KMS-11 (cell line): ENCODE measurements at regions not wholly inside any gene's neighbourhood (a gene's known extent, or its start where the extent isn't known, plus 50 kb on each side); places are given as distances from the start of the nearest gene placed in this dataset.

Experiments used
- H2AFZ ChIP-seq: fragments of 200-600 bp; sonication (generic); 2 replicates; pipeline ENCODE4 v1.6.1; 2016; ENCODE audit warnings: antibody characterized with exemption, mixed run types, low read depth
- H3K27ac ChIP-seq: fragments of 200-600 bp; sonication (generic); 2 replicates; pipeline ENCODE4 v1.6.1; 2016; ENCODE audit warnings: mild to moderate bottlenecking, mixed run types
- H3K27me3 ChIP-seq: fragments of 200-600 bp; sonication (generic); 2 replicates; pipeline ENCODE4 v1.6.1; 2017; ENCODE audit warnings: mild to moderate bottlenecking, low read depth, mixed run types, moderate library complexity; ENCODE audit not compliant: insufficient read depth
- H3K36me3 ChIP-seq: fragments of 200-600 bp; sonication (generic); 2 replicates; pipeline ENCODE4 v1.6.1; 2017; ENCODE audit warnings: mild to moderate bottlenecking, mixed run types; ENCODE audit not compliant: insufficient read depth
- H3K4me1 ChIP-seq: fragments of 200-600 bp; sonication (generic); 2 replicates; pipeline ENCODE4 v1.6.1; 2016; ENCODE audit warnings: mild to moderate bottlenecking, low read depth, mixed run types; ENCODE audit not compliant: poor library complexity, severe bottlenecking
- H3K4me2 ChIP-seq: fragments of 200-600 bp; sonication (generic); 2 replicates; pipeline ENCODE4 v1.7.0; 2016; ENCODE audit warnings: mild to moderate bottlenecking, mixed run types
- H3K4me3 ChIP-seq: fragments of 200-600 bp; sonication (generic); IDR thresholded peaks from 2 replicates; pipeline ENCODE4 v1.6.1; 2017; ENCODE audit warnings: low read depth, low read length, mixed read lengths; ENCODE audit not compliant: insufficient read depth
- H3K79me2 ChIP-seq: fragments of 200-600 bp; sonication (generic); 2 replicates; pipeline ENCODE4 v1.6.1; 2016; ENCODE audit warnings: low read depth, mixed run types; ENCODE audit not compliant: insufficient read depth
- H3K9ac ChIP-seq: fragments of 200-600 bp; sonication (generic); 2 replicates; pipeline ENCODE4 v1.6.1; 2016; ENCODE audit warnings: mild to moderate bottlenecking, mixed run types
- H4K20me1 ChIP-seq: fragments of 200-600 bp; sonication (generic); 2 replicates; pipeline ENCODE4 v1.6.1; 2016; ENCODE audit warnings: mild to moderate bottlenecking, mixed run types; ENCODE audit not compliant: insufficient read depth
- TF ChIP-seq, protein P1 (sequence below): fragments of 200-600 bp; sonication (generic); conservative IDR thresholded peaks from 2 replicates; pipeline ENCODE4 v1.6.1; 2017; ENCODE audit warnings: low read depth, mild to moderate bottlenecking, antibody characterized with exemption, low read length, moderate library complexity, mixed read lengths

DNA sequence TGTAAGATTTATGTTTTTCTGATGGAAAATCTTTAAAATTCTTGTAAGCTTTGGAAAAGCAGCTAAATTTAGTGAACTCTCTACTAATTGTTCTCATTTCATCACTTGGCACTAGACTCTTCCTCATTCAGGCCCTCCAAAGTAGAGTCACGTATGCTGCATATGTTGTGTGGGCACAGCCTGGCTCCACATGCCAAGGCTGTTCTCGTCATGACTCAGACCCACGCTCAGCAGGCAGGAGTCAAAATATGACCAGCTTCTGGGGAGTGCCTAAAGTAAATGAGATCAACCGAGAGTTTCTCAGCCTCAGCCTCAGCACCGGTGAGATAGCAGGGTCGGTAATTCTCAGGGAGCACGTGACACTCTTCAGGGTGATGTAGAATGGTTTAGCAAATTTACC, 1672.9 kb downstream of the REEP3 start:
- TF ChIP-seq, protein P1, sequence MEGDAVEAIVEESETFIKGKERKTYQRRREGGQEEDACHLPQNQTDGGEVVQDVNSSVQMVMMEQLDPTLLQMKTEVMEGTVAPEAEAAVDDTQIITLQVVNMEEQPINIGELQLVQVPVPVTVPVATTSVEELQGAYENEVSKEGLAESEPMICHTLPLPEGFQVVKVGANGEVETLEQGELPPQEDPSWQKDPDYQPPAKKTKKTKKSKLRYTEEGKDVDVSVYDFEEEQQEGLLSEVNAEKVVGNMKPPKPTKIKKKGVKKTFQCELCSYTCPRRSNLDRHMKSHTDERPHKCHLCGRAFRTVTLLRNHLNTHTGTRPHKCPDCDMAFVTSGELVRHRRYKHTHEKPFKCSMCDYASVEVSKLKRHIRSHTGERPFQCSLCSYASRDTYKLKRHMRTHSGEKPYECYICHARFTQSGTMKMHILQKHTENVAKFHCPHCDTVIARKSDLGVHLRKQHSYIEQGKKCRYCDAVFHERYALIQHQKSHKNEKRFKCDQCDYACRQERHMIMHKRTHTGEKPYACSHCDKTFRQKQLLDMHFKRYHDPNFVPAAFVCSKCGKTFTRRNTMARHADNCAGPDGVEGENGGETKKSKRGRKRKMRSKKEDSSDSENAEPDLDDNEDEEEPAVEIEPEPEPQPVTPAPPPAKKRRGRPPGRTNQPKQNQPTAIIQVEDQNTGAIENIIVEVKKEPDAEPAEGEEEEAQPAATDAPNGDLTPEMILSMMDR = no peak
- Histone ChIP-seq H3K79me2 (no peaks in the 10 kb centered on the region), H4K20me1 (no peaks in the 10 kb centered on the region), H3K4me1 (no peaks in the 10 kb centered on the region), H3K4me3 (no peak overlapping the region), H3K36me3 (no peaks in the 10 kb centered on the region), H2AFZ (no peak overlapping the region), H3K27ac (no peak overlapping the region), H3K9ac (no peak overlapping the region), H3K4me2 (no peak overlapping the region), H3K27me3 (no peaks in the 10 kb centered on the region)

DNA sequence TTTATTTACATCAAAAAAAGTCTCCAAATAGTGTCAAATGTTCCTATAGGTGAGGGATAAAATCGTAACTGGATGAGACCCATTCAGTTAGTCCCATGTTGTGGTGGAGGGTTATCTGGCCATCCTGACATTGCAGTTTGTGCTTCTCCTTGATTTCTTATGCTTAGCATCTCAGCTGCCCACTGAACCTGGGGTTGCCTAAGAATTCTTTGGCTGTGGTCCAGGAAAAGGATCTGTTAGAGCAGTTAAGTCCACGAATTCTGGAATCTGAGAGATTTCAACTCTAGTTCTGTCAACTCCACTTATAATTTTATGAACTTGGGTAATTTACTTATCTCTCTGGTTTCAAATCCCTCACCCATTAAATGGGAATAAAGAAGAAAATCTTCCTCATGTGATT, 1673.4 kb downstream of the REEP3 start:
- H3K4me2 ChIP-seq = no peak overlapping the region
- no peaks in the 10 kb centered on the region for H3K27me3 ChIP-seq
- H3K36me3 ChIP-seq = no peaks in the 10 kb centered on the region
- no peak overlapping the region for H3K9ac ChIP-seq
- H4K20me1 ChIP-seq = no peaks in the 10 kb centered on the region
- no peaks in the 10 kb centered on the region for H3K4me1 ChIP-seq
- TF ChIP-seq, protein P1 = no peak
- no peak overlapping the region for H3K4me3 ChIP-seq
- no peaks in the 10 kb centered on the region for H3K79me2 ChIP-seq
- no peak overlapping the region for H2AFZ ChIP-seq
- no peak overlapping the region for H3K27ac ChIP-seq

DNA sequence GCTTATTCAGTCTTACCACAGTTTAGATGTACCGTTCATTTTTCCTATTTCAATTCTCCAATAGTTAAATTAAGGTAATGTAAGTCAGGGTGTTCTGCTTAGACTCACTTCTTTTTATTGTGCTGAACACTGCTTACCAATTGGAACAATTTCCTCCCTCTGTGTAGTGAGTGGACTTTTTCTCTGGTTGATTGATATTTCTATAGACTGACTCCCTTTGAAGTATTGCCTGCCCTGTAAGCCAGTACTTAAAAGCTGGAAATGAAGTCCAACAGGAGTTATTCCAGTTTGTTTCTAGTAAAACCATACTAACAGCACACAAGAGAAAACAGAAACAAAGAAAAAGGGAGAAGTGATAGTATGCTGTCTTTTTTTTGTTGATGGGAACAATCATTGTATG, 1674.9 kb downstream of the REEP3 start:
- Histone ChIP-seq H3K79me2 (no peaks in the 10 kb centered on the region), H3K36me3 (no peaks in the 10 kb centered on the region), H3K4me2 (no peak overlapping the region), H3K4me3 (no peak overlapping the region), H3K4me1 (no peaks in the 10 kb centered on the region), H4K20me1 (no peaks in the 10 kb centered on the region), H3K9ac (no peak overlapping the region), H3K27me3 (no peaks in the 10 kb centered on the region), H2AFZ (no peak overlapping the region), H3K27ac (no peak overlapping the region)
- TF ChIP-seq, protein P1 = no peak

DNA sequence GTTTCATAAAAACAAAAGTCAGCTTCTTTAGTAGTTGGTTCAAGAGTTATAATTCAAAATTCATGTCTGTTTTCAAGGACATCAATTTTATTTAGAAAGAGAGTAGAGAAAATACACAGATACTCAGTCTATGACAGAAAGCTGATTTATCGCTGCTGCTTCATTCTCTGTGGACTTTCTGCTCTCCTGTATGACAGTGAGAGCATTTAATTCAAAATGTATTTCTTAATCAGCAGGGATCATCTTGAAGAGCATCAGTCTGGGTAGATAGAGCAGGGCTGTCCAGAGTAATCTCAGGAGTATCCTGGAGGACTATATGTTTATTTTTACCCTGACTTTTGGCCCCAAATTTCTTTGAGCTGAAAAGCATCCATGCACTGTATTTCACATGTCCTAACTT, 1676.7 kb downstream of the REEP3 start:
- H3K4me1 ChIP-seq = no peaks in the 10 kb centered on the region

More for the DNA sequence above, 1676.7 kb downstream of the REEP3 start:
- Histone ChIP-seq H3K4me3 (no peak overlapping the region), H3K27me3 (no peaks in the 10 kb centered on the region), H3K9ac (no peak overlapping the region), H3K36me3 (no peaks in the 10 kb centered on the region), H3K27ac (no peak overlapping the region), H4K20me1 (no peaks in the 10 kb centered on the region), H3K79me2 (no peaks in the 10 kb centered on the region), H2AFZ (no peak overlapping the region), H3K4me2 (no peak overlapping the region)
- TF ChIP-seq, protein P1 = no peak
